GM23248 (cell line): ENCODE measurements at regions not wholly inside any gene's neighbourhood (a gene's known extent, or its start where the extent isn't known, plus 50 kb on each side); places are given as distances from the start of the nearest gene placed in this dataset.

ENCODE experiments used
- DNase-seq: peaks from one replicate; pipeline ENCODE4 v3.0.0-alpha.2; 2015
- H2AFZ ChIP-seq: fragments of 200-600 bp; sonication (generic); 2 replicates; pipeline ENCODE4 v1.6.1; 2016; ENCODE audit warnings: antibody characterized with exemption
- H3F3A ChIP-seq: fragments of 200-600 bp; sonication (generic); 2 replicates; pipeline ENCODE4 v1.6.1; 2016; ENCODE audit warnings: mild to moderate bottlenecking, antibody characterized with exemption, mixed run types; ENCODE audit not compliant: insufficient read depth
- H3K27ac ChIP-seq: fragments of 200-600 bp; sonication (generic); 2 replicates; pipeline ENCODE4 v1.5.1; 2016; ENCODE audit warnings: mild to moderate bottlenecking
- H3K27me3 ChIP-seq: fragments of 200-600 bp; sonication (generic); replicated peaks from 2 replicates; pipeline ENCODE4 v1.6.1; 2016; ENCODE audit warnings: mild to moderate bottlenecking; ENCODE audit not compliant: insufficient read depth
- H3K36me3 ChIP-seq: fragments of 200-600 bp; sonication (generic); 2 replicates; pipeline ENCODE4 v1.6.1; 2016; ENCODE audit warnings: low read depth, mild to moderate bottlenecking
- H3K4me1 ChIP-seq: fragments of 200-600 bp; sonication (generic); 2 replicates; pipeline ENCODE4 v1.6.1; 2016; ENCODE audit warnings: mild to moderate bottlenecking; ENCODE audit not compliant: insufficient read depth
- H3K4me2 ChIP-seq: fragments of 200-600 bp; sonication (generic); one replicate; pipeline ENCODE4 v1.6.1; 2016; ENCODE audit warnings: mild to moderate bottlenecking; ENCODE audit not compliant: unreplicated experiment
- H3K4me3 ChIP-seq: fragments of 200-600 bp; sonication (generic); 2 replicates; pipeline ENCODE4 v1.5.1; 2016; ENCODE audit warnings: mild to moderate bottlenecking
- H3K79me2 ChIP-seq: fragments of 200-600 bp; sonication (generic); 2 replicates; pipeline ENCODE4 v1.6.1; 2016; ENCODE audit warnings: mild to moderate bottlenecking; ENCODE audit not compliant: insufficient read depth
- H3K9ac ChIP-seq: fragments of 200-600 bp; sonication (generic); 2 replicates; pipeline ENCODE4 v1.6.1; 2016; ENCODE audit warnings: mild to moderate bottlenecking
- H3K9me2 ChIP-seq: fragments of 200-600 bp; sonication (generic); 2 replicates; pipeline ENCODE4 v1.6.1; 2016; ENCODE audit warnings: mixed run types, mild to moderate bottlenecking, moderate library complexity; ENCODE audit not compliant: insufficient read depth
- H3K9me3 ChIP-seq: fragments of 200-600 bp; sonication (generic); one replicate; pipeline ENCODE4 v1.6.1; 2017; ENCODE audit warnings: low read depth
- H4K20me1 ChIP-seq: fragments of 200-600 bp; sonication (generic); 2 replicates; pipeline ENCODE4 v1.6.0; 2016; ENCODE audit not compliant: insufficient read depth
- EZH2 ChIP-seq: fragments of 200-600 bp; sonication (generic); IDR thresholded peaks from 2 replicates; pipeline ENCODE4 v1.6.1; 2018; ENCODE audit warnings: antibody characterized with exemption, mild to moderate bottlenecking; ENCODE audit not compliant: insufficient read depth, poor library complexity, severe bottlenecking
- EZH2phosphoT487 ChIP-seq: fragments of 200-600 bp; sonication (generic); IDR thresholded peaks from 2 replicates; pipeline ENCODE4 v1.6.1; 2018; ENCODE audit warnings: antibody characterized with exemption, moderate library complexity, mild to moderate bottlenecking, low read depth; ENCODE audit not compliant: insufficient read depth
- WGBS, 2 experiments: methylation state at CpG; one replicate each; pipeline ENCODE4 v1.1.6; 2015 to 2017; ENCODE audit warnings: low lambda C conversion rate in 2 of 2, low coverage in 1 of 2; ENCODE audit errors: missing lambda C conversion rate in 2 of 2; 5-methylcytosine and 5-hydroxymethylcytosine counted together
- in situ Hi-C: fragments of 300-500 bp; cut with MboI; formaldehyde crosslinking; loops from 2 replicates; pipeline ENCODE4 v1.15.0; 2020

- TF ChIP-seq EZH2phosphoT487 (no peak), EZH2 (no peak)
- 0 to 3% methylated on average over 1 of the region's 1 CpG for WGBS, 2 experiments
- H3K36me3 ChIP-seq = no peaks in the 10 kb centered on the region
These were observed 195.7 kb upstream of the API5 start for GRCh38 chr11:43116071-43116470.

GRCh38 chr11:43119275-43119970, 192.4 kb upstream of the API5 start:
- no peak for DNase-seq
- H2AFZ ChIP-seq = no peak overlapping the region
- no peaks in the 10 kb centered on the region for H3K27me3 ChIP-seq
- no peaks in the 10 kb centered on the region for H4K20me1 ChIP-seq
- TF ChIP-seq EZH2phosphoT487 = no peak
- TF ChIP-seq EZH2 = no peak
- WGBS, 2 experiments = 21 to 22% methylated on average over 4 of the region's 4 CpGs
- no peaks in the 10 kb centered on the region for H3F3A ChIP-seq
- H3K9ac ChIP-seq = no peak overlapping the region
- H3K36me3 ChIP-seq = no peaks in the 10 kb centered on the region
- H3K4me1 ChIP-seq = no peaks in the 10 kb centered on the region
- no peaks in the 10 kb centered on the region for H3K9me3 ChIP-seq
- H3K4me2 ChIP-seq = no peak overlapping the region
- H3K4me3 ChIP-seq = no peak overlapping the region
- H3K79me2 ChIP-seq = no peaks in the 10 kb centered on the region
- in situ Hi-C loops = no loop called here
- H3K9me2 ChIP-seq = no peaks in the 10 kb centered on the region
- no peak overlapping the region for H3K27ac ChIP-seq

More at GRCh38 chr11:43116071-43116470, 195.7 kb upstream of the API5 start:
- Histone ChIP-seq H3K9ac (no peak overlapping the region), H3K27me3 (no peaks in the 10 kb centered on the region), H3K9me3 (no peaks in the 10 kb centered on the region), H2AFZ (no peak overlapping the region), H3K4me1 (no peaks in the 10 kb centered on the region), H3K4me2 (no peak overlapping the region), H3K4me3 (no peak overlapping the region), H3K9me2 (no peaks in the 10 kb centered on the region), H3K27ac (no peak overlapping the region), H3K79me2 (no peaks in the 10 kb centered on the region), H4K20me1 (no peaks in the 10 kb centered on the region), H3F3A (no peaks in the 10 kb centered on the region)
- no peak for DNase-seq
- in situ Hi-C loops = no loop called here

GRCh38 chr11:43122546-43122945, 189.2 kb upstream of the API5 start:
- H3K27ac ChIP-seq = no peak overlapping the region
- no peaks in the 10 kb centered on the region for H3F3A ChIP-seq
- H3K4me2 ChIP-seq = no peak overlapping the region
- H3K9ac ChIP-seq = no peak overlapping the region
- no peaks in the 10 kb centered on the region for H3K9me3 ChIP-seq
- H3K4me3 ChIP-seq = no peak overlapping the region
- H4K20me1 ChIP-seq = no peaks in the 10 kb centered on the region
- H3K36me3 ChIP-seq = no peaks in the 10 kb centered on the region
- no peaks in the 10 kb centered on the region for H3K4me1 ChIP-seq
- H3K79me2 ChIP-seq = no peaks in the 10 kb centered on the region
- H3K27me3 ChIP-seq = no peaks in the 10 kb centered on the region
- no peak overlapping the region for H2AFZ ChIP-seq
- in situ Hi-C loops = no loop called here
- no peak for TF ChIP-seq EZH2
- TF ChIP-seq EZH2phosphoT487 = no peak
- H3K9me2 ChIP-seq = no peaks in the 10 kb centered on the region
- no peak for DNase-seq
- WGBS, 2 experiments = 33 to 35% methylated on average over 3 of the region's 3 CpGs

- H3K9me2 ChIP-seq = no peaks in the 10 kb centered on the region
- H4K20me1 ChIP-seq = no peaks in the 10 kb centered on the region
- TF ChIP-seq EZH2phosphoT487 = no peak
- no peak for TF ChIP-seq EZH2
- in situ Hi-C loops = no loop called here
- H2AFZ ChIP-seq = no peak overlapping the region
- H3F3A ChIP-seq = no peaks in the 10 kb centered on the region
- H3K9me3 ChIP-seq = no peaks in the 10 kb centered on the region
- H3K79me2 ChIP-seq = no peaks in the 10 kb centered on the region
- H3K27ac ChIP-seq = no peak overlapping the region
- no peaks in the 10 kb centered on the region for H3K36me3 ChIP-seq
- H3K4me3 ChIP-seq = no peak overlapping the region
- DNase-seq = no peak
- no peaks in the 10 kb centered on the region for H3K4me1 ChIP-seq
- H3K4me2 ChIP-seq = no peak overlapping the region
- no peaks in the 10 kb centered on the region for H3K27me3 ChIP-seq
- no peak overlapping the region for H3K9ac ChIP-seq
- 0 to 8% methylated on average over 1 of the region's 1 CpG for WGBS, 2 experiments
These were observed 188.4 kb upstream of the API5 start for GRCh38 chr11:43123443-43123842.
